SJCRH30 (cell line): ENCODE measurements at regions not wholly inside any gene's neighbourhood (a gene's known extent, or its start where the extent isn't known, plus 50 kb on each side); places are given as distances from the start of the nearest gene placed in this dataset.
"Not testable (repeated sequence)": the region's sequence is repeated elsewhere in the genome, so short reads cannot be mapped to it uniquely, and the experiment has no call there.

ENCODE experiments used
- DNase-seq, 2 experiments: peaks; one replicate each; pipeline ENCODE4 v3.0.0-alpha.2; 2015 to 2020
- H3K27ac ChIP-seq: fragments of 250-450 bp; sonication (Bioruptor Pico); 2 replicates; pipeline ENCODE4 v1.5.1; 2020; ENCODE audit warnings: mild to moderate bottlenecking, moderate library complexity
- H3K27me3 ChIP-seq: fragments of 250-450 bp; sonication (Bioruptor Pico); 2 replicates; pipeline ENCODE4 v1.5.1; 2020; ENCODE audit warnings: mild to moderate bottlenecking, moderate library complexity
- H3K36me3 ChIP-seq: fragments of 250-450 bp; sonication (Bioruptor Pico); 2 replicates; pipeline ENCODE4 v1.5.1; 2020; ENCODE audit warnings: mild to moderate bottlenecking, moderate library complexity
- H3K4me1 ChIP-seq: fragments of 250-450 bp; sonication (Bioruptor Pico); 2 replicates; pipeline ENCODE4 v1.5.1; 2020; ENCODE audit warnings: mild to moderate bottlenecking, moderate library complexity
- H3K4me3 ChIP-seq: fragments of 250-450 bp; sonication (Bioruptor Pico); 2 replicates; pipeline ENCODE4 v1.5.1; 2020; ENCODE audit warnings: mild to moderate bottlenecking, moderate library complexity
- H3K9me3 ChIP-seq: fragments of 250-450 bp; sonication (Bioruptor Pico); replicated peaks from 2 replicates; pipeline ENCODE4 v1.5.1; 2020; ENCODE audit warnings: mild to moderate bottlenecking, moderate library complexity

DNA sequence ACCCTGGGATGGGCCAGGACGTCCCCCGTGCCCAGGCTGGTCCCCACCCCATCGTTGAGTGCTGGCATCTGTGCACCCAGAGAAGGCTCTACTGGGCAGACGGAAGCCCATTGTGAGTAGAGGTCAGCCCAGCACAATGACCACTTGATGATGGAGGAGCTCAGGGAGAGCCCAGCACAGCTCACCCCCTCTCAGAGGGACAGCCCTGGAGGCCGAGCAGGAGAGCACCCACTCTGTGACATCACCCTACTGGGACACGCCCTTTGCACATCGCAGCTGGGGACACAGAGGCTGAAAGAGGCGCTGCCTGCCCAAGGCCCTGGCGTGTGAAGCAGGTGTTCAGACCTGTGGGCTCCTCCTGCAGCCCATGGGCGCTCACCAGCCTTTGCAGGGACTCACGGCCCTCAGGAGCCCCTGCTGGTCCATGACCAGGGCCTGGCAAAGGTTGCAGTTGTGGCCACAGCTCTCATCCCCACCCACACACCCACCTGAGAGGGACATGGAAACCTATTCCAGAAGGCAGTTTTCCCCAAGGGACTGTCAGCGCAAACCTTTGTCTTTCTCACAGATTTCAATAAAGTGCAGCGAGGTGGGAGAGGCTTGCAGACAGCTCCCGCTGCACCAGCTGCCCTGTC is 67.2 kb upstream of the PPP2R2D start:
- Histone ChIP-seq H3K4me3 (no peak overlapping the region), H3K27me3 (no peaks in the 10 kb centered on the region), H3K27ac (no peak overlapping the region), H3K9me3 (no peaks in the 10 kb centered on the region), H3K4me1 (no peaks in the 10 kb centered on the region), H3K36me3 (no peaks in the 10 kb centered on the region)
- DNase-seq, result no peak

DNA sequence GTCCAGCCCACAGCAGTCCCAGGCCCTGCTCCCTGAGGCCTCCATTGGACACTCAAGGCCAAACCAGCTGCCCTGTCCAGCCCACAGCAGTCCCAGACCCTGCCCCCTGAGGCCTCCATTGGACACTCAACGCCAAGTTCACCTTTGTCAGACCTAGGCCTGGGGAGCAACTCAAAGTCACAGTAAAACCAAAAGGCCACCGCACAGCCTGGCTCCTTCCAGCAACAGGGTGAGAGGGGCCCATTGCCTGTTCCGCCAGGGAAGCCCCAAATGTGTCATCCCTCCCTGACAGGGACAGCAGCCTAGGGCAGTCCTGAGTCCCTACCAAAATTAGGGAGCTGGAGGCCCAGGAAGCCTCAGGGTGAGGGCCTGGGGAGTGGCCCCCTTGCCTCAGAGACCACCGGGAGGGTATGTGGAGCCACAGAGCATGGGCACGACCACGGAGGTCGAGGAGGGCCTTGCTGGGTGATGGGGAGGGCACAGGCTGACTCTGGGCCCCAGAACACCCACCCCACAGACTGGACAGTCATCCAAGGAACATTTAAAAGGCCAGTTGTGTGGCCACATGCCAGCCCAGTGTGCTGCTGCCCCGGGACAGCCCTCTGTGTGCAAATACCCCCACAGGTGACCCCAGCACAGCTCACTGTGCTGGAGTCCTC is 66.5 kb upstream of the PPP2R2D start:
- DNase-seq, result no peak
- no peak overlapping the region for H3K27ac ChIP-seq
- no peak overlapping the region for H3K4me3 ChIP-seq
- H3K27me3 ChIP-seq, result no peaks in the 10 kb centered on the region
- no peaks in the 10 kb centered on the region for H3K36me3 ChIP-seq
- H3K9me3 ChIP-seq, result no peaks in the 10 kb centered on the region
- H3K4me1 ChIP-seq, result no peaks in the 10 kb centered on the region

DNA sequence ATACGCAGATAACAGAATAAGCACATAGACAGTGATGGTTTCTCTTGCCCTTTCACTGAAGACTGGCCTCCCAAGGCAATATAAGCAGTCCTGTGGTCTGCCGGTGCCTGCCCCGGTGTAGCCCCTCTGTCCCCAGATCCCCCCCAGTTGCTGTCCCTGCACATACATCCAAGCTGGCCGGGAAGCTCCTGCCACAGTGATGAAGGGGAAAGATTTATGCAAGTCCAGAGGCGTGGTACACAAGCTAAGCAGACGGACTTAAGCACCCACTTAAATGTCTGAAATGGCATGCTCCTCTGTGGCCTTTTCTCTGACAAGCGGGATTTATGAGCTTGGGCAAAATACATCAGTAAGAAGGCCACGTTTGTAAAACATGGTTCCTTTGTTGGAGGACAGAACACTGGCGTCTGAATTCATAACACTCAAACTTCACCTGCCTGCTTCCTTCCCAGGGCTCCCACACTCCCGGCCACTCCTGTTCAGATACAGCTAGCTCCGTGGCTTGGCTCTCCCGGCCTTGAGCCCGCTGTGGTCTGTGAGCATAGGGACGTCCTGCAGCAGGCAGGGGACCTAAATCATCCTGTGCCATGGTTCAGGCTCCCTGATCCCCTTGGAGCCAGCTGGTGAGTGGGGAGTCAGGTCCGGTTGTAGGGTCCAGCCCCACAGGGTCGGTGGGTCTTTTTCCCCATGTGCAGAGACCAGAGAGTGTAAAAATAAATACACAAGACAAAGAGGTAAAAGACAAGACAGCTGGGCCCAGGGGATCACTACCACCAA is 61.7 kb upstream of the PPP2R2D start:
- no peak for DNase-seq
- H3K4me1 ChIP-seq, result no peaks in the 10 kb centered on the region
- H3K27ac ChIP-seq, result no peak overlapping the region
- no peak overlapping the region for H3K4me3 ChIP-seq
- H3K9me3 ChIP-seq, result no peaks in the 10 kb centered on the region
- no peaks in the 10 kb centered on the region for H3K36me3 ChIP-seq
- no peaks in the 10 kb centered on the region for H3K27me3 ChIP-seq

DNA sequence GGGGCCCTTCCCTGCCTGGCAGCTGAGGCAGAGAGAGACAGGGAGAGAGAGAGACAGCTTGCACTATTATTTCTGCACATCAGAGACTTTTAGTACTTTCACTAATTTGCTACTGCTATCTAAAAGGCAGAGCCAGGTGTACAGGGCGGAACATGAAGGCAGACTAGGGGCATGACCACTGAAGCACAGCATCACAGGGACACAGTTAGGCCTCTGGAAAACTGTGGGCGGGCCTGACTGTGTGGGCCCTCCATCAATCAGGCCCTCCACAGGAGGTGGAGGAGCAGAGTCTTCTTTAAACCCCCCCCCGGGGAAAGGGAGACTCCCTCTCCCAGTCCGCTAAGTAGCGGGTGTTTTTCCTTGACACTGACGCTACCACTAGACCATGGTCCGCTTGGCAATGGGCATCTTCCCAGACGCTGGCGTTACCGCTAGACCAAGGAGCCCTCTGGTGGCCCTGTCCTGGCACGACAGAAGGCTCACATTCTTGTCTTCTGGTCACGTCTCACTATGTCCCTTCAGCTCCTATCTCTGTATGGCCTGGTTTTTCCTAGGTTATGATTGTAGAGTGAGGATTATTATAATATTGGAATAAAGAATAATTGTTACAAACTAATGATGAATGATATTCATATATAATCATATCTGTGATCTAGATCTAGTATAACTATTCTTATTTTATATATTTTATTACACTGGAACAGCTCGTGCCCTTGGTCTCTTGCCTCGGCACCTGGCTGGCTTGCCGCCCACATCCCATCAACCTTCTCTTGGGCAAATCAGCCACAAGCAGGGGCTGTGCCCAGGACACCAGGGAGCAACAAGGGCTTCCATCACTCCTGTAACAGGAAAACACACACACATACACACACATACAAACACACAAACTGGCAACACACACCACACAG is 60.7 kb upstream of the PPP2R2D start:
- not testable (repeated sequence) for H3K36me3 ChIP-seq, H3K9me3 ChIP-seq, H3K27me3 ChIP-seq, H3K4me1 ChIP-seq, DNase-seq, H3K27ac ChIP-seq, H3K4me3 ChIP-seq

DNA sequence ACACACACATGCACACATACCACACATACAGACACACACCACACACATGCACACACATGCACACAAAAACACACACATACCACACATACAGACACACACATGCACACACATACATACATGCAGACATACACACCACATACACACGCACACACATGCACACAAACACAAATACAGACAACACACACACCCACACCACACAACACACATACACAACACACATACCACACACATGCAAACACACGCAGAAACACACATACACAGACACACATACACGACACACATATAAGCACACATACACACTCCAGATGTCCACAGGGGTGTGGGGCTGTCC is 60.1 kb upstream of the PPP2R2D start:
- no peaks in the 10 kb centered on the region for H3K27me3 ChIP-seq
- DNase-seq, result no peak
- no peaks in the 10 kb centered on the region for H3K36me3 ChIP-seq
- H3K27ac ChIP-seq, result no peak overlapping the region
- H3K4me3 ChIP-seq, result no peak overlapping the region
- H3K4me1 ChIP-seq, result no peaks in the 10 kb centered on the region
- no peaks in the 10 kb centered on the region for H3K9me3 ChIP-seq

DNA sequence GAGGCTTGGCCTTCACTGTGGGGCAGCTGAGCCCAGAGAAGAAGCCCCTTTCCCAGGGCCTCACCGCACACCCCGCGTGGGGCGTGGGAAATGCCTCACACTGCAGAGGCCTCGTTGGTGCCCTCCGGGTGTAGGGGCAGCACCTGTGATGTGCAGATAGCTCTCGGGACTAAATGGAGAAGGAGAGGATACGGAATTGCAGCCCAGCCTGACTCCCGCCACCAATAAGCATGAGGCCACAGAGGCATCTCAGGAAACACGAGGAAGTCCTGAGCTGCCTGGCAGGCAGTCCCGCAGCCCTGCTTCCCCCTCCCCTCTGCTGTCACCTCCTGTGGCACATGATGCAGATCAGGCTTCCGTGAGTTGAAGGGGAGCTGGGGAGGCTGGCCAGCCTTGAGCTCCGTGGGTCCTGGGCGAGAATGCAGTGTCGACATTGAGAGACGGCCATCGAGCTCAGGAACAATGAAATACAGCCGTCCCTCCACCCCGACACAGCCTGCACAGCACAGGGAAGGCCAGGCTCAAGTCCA is 59.6 kb upstream of the PPP2R2D start:
- no peak overlapping the region for H3K27ac ChIP-seq
- no peak overlapping the region for H3K4me3 ChIP-seq
- H3K4me1 ChIP-seq, result no peaks in the 10 kb centered on the region
- H3K36me3 ChIP-seq, result no peaks in the 10 kb centered on the region
- H3K9me3 ChIP-seq, result no peaks in the 10 kb centered on the region
- no peaks in the 10 kb centered on the region for H3K27me3 ChIP-seq
- DNase-seq, result no peak

DNA sequence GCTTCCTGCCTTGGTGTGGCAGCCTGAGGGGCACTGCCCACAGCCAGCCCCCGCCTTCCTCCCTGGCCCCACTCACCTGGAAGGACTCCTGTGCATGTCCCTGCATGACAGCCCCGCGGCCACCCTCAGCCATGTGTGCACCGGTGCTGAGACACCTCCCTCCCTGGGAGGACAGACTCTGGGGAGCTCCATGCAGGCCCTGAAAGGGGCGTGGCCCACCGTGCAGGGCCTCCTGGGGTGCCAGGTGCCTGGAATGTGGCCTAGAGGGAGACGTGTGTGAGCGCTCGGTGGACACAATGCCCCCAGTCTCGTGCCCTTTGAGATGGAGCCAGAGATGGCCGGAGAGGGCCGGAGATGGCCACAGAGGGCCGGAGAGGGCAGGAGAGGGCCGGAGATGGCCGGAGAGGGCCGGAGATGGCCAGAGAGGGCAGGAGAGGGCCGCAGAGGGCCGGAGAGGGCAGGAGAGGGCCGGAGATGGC is 59.1 kb upstream of the PPP2R2D start:
- Histone ChIP-seq H3K9me3 (no peaks in the 10 kb centered on the region), H3K4me3 (no peak overlapping the region), H3K27me3 (no peaks in the 10 kb centered on the region), H3K36me3 (no peaks in the 10 kb centered on the region), H3K27ac (no peak overlapping the region), H3K4me1 (no peaks in the 10 kb centered on the region)
- no peak for DNase-seq

DNA sequence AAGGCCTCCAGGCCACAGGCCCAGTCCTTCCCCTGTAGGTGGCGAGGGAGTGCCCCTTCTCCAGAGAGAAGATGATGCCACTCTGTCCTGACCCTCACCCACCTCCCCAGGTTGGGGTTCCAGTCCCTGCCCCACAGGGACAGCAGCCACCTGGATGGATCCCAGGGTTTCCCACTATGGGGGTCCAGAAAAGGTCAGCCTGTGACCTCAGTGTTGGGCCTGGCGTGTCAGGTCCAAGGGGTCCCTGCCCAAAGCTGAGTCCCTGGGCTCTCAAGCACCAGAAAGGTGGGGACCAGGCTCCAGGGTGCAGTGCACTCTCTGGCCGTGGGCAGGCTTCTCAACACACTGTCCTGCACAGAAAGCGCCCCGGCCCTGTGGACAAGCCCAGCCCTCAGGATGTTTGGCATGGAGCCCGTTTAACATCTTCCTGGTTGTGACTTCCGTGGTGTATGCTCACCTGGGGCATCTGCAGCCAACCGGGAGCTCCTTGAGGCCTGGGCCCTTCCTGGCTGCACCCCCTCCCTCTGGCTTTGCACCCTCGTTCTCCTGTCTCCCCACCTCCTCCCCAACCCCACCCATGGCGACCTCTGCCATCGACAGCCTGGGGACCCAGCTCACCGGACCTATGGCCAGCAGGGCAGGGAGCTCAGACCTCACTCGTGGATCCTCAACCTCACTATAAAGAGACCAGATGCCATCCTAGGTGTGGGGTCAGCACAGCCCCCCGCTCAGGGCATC is 58.3 kb upstream of the PPP2R2D start:
- H3K36me3 ChIP-seq, result no peaks in the 10 kb centered on the region
- no peak overlapping the region for H3K4me3 ChIP-seq
- H3K9me3 ChIP-seq, result no peaks in the 10 kb centered on the region
- no peak for DNase-seq
- no peaks in the 10 kb centered on the region for H3K27me3 ChIP-seq
- no peaks in the 10 kb centered on the region for H3K4me1 ChIP-seq
- H3K27ac ChIP-seq, result no peak overlapping the region

DNA sequence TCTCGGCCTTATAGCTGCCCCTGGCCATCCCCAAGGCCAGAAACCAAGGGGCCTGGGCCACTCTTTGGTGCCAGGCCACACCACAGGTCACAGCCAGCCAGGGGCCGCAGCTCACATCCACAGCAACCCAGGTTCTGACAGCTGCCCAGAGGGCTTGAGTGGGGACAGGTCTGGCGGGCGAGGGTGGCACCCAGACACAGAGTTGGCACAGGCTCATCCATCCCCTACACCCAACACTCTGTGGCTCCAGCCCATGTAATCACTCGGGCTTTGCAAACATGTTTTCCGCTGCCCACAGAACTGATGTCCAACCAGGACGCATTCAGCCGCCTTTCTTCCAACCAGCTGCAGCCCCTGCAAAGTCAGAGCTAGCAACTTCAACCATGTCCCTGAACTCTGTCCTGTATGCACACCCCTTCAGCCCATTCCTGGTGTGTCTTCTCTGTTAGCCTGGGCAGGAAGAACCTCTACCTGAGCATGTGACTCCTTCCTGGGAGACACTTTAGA is 57.7 kb upstream of the PPP2R2D start:
- no peak overlapping the region for H3K4me3 ChIP-seq
- H3K27ac ChIP-seq, result no peak overlapping the region
- no peak for DNase-seq
- H3K27me3 ChIP-seq, result no peaks in the 10 kb centered on the region
- no peaks in the 10 kb centered on the region for H3K4me1 ChIP-seq
- H3K36me3 ChIP-seq, result no peaks in the 10 kb centered on the region
- H3K9me3 ChIP-seq, result no peaks in the 10 kb centered on the region

DNA sequence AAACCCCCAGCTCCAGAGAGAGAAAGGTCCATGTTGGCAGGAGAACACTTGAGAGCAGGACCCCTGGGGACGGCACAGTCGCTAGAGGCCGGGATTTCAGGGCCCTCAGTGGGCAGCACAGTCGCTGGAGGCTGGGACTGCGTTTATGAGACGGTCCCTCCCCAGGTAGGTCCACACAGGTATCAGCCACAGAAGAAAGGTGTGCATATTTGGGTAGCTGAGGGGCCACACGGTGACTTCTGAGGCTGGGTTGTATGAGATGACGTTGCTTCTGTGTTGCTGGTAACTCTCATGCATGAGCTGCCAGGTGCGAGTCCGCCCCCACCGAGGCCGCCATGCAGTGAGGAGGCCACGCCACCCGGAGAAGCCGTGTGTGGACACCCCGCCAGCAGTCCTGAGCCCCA is 56.9 kb upstream of the PPP2R2D start:
- no peaks in the 10 kb centered on the region for H3K36me3 ChIP-seq
- H3K9me3 ChIP-seq, result no peaks in the 10 kb centered on the region
- no peak for DNase-seq
- H3K27me3 ChIP-seq, result no peaks in the 10 kb centered on the region
- H3K27ac ChIP-seq, result no peak overlapping the region
- no peaks in the 10 kb centered on the region for H3K4me1 ChIP-seq
- no peak overlapping the region for H3K4me3 ChIP-seq

DNA sequence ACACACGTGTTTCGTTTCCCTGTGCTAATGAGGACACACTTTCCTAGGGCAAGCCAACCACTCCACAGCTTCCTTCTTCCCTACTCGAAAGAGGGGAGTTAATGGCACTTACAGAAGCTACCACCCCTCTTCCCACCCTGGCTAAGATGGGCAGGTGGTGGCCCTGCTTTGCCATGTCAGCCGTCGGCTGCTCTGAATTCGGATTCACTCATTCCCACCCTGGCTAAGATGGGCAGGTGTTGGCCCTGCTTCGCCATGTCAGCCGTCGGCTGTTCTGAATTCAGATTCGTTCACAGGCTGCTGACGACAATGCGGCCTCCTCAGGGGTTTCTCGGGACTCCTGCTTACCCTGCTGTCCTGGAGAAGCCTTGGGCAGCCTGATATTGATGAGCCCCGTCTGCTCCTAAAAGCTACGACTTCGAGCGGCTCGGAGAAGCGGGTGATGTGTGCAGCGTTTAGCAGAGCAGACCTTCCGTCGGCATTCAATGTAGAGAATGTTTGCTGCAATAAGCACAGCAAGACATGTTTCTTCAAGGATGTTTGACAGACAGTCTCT is 56.2 kb upstream of the PPP2R2D start:
- H3K4me1 ChIP-seq, result no peaks in the 10 kb centered on the region
- DNase-seq, result no peak
- no peak overlapping the region for H3K27ac ChIP-seq
- no peaks in the 10 kb centered on the region for H3K27me3 ChIP-seq
- no peak overlapping the region for H3K4me3 ChIP-seq
- no peaks in the 10 kb centered on the region for H3K36me3 ChIP-seq
- no peaks in the 10 kb centered on the region for H3K9me3 ChIP-seq

DNA sequence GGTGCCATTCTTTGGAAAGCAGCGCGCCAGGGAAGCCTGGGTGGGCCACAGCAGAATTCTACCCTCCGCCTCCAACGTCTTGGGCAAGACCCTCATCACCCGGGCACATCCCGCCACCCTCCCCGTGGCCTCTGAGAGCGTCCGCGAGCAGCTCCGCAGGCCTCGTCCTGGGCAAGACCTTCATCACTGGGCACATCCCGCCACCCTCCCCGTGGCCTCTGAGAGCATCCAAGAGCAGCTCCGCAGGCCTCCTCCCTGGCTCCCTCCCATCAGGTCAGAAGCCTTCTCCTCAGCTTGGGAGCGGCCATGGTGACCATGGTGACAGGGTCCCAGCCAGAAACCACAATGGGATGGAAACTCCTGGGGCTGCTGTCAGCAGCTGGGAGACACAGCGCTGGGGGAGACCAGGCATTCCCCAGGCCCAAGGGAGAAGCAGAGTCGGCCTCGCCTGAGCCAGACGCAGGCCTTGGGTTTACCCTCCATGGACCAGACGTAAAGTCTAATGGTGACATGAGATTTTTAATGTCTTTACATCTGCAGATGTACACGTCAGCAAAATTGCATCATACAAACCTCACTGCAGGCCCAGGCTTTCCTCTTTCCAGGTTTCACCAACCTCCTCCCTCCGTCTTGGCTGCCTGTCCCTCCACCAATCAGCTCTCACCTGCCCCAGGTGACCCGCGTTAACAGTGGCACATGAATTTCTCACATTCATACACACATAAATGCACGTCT is 55.1 kb upstream of the PPP2R2D start:
- H3K36me3 ChIP-seq, result no peaks in the 10 kb centered on the region
- no peak for DNase-seq
- no peak overlapping the region for H3K27ac ChIP-seq
- no peak overlapping the region for H3K4me3 ChIP-seq
- H3K4me1 ChIP-seq, result no peaks in the 10 kb centered on the region
- no peaks in the 10 kb centered on the region for H3K27me3 ChIP-seq
- no peaks in the 10 kb centered on the region for H3K9me3 ChIP-seq
